PC-9 (cell line): ENCODE measurements at regions not wholly inside any gene's neighbourhood (a gene's known extent, or its start where the extent isn't known, plus 50 kb on each side); places are given as distances from the start of the nearest gene placed in this dataset.

Source experiments
- CTCF ChIP-seq: fragments of 200-600 bp; sonication (generic); conservative IDR thresholded peaks from 2 replicates; pipeline ENCODE4 v1.6.1; 2017; ENCODE audit warnings: mixed run types, antibody characterized with exemption, mild to moderate bottlenecking, moderate library complexity
- EZH2 ChIP-seq: fragments of 200-600 bp; sonication (generic); IDR thresholded peaks from 2 replicates; pipeline ENCODE4 v1.8.0; 2017; ENCODE audit warnings: antibody characterized with exemption, low read depth

DNA sequence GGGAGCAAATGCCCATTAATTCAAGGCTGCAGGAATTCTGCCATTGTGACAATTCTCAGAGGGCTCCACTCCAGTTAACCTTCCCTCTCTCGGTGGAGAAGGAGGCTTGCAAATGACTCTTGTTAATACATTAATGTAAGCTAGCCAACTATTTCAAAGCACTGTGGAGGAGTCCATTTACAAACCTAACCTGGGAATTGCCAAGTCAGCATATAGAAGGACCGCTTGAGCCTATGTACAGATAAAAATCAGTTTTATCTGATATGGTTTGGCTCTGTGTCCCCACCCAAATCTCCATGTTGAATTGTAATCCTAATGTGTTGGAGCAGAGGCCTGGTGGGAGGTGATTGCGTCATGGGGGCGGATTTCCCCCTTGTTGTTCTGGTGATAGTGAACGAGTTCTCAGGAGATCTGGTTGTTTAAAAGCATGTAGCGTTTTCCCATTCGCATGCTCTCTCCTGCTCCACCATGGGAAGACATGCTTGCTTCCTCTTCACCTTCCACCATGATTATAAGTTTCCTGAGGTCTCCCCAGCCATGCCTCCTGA is 366.7 kb downstream of the LRATD1 start:
- TF ChIP-seq CTCF (no peak), EZH2 (no peak)
